Duodenal mucosa (tissue), 2 donors: ENCODE measurements at regions not wholly inside any gene's neighbourhood (a gene's known extent, or its start where the extent isn't known, plus 50 kb on each side); places are given as distances from the start of the nearest gene placed in this dataset.

Experiments
- H3K27ac ChIP-seq: one replicate; pipeline ENCODE4 v1.7.0; 2013; ENCODE audit warnings: low read depth, low read length
- H3K27me3 ChIP-seq, 2 donors: one replicate each; pipeline ENCODE4 v1.7.0; 2013; ENCODE audit warnings: low read length in 2 of 2, control low read depth in 1 of 2; ENCODE audit not compliant: insufficient read depth in 2 of 2, control insufficient read depth in 1 of 2
- H3K36me3 ChIP-seq, 2 donors: one replicate each; pipeline ENCODE4 v1.7.0; 2013; ENCODE audit warnings: low read length in 2 of 2, control low read depth in 1 of 2; ENCODE audit not compliant: insufficient read depth in 2 of 2, control insufficient read depth in 1 of 2
- H3K4me1 ChIP-seq, 2 donors: one replicate each; pipeline ENCODE4 v1.7.0; 2013; ENCODE audit warnings: low read length in 2 of 2, control low read depth in 1 of 2; ENCODE audit not compliant: insufficient read depth in 2 of 2, control insufficient read depth in 1 of 2
- H3K4me3 ChIP-seq, 2 donors: one replicate each; pipeline ENCODE4 v1.7.0; 2013; ENCODE audit warnings: low read length in 2 of 2, low read depth in 1 of 2
- H3K9ac ChIP-seq, 2 donors: one replicate each; pipeline ENCODE4 v1.7.0; 2013; ENCODE audit warnings: low read length in 2 of 2, low read depth in 1 of 2
- H3K9me3 ChIP-seq, 2 donors: one replicate each; pipeline ENCODE4 v1.7.0; 2013; ENCODE audit warnings: low read length in 2 of 2, control low read depth in 1 of 2; ENCODE audit not compliant: control insufficient read depth in 1 of 2

DNA sequence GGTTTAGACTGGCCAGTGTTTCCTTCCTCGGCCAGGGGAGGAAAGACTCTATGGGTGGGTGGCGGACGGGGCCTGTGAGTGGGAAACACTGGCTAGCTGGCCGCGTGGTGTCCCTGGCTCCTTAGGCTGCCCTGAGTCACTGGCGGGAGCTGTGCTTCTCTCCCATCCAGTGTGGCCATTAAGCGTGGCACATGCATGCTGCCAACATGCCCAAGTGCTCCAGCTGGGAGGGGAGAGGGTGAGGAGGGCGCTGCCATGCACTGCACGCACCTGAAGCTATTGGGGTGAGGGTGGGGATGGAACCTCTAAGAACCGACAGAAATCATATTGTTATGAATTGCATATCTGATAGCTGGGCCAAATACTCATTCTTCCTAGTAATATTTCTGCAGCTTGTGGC lies 270.8 kb downstream of the CALCRL start:
- no peak overlapping the region for H3K27ac ChIP-seq
- H3K9ac ChIP-seq = no peak overlapping the region
- no peaks in the 10 kb centered on the region for H3K4me1 ChIP-seq
- H3K9me3 ChIP-seq = no peaks in the 10 kb centered on the region
- H3K4me3 ChIP-seq = no peak overlapping the region
- H3K27me3 ChIP-seq = no peaks in the 10 kb centered on the region
- H3K36me3 ChIP-seq = no peaks in the 10 kb centered on the region

DNA sequence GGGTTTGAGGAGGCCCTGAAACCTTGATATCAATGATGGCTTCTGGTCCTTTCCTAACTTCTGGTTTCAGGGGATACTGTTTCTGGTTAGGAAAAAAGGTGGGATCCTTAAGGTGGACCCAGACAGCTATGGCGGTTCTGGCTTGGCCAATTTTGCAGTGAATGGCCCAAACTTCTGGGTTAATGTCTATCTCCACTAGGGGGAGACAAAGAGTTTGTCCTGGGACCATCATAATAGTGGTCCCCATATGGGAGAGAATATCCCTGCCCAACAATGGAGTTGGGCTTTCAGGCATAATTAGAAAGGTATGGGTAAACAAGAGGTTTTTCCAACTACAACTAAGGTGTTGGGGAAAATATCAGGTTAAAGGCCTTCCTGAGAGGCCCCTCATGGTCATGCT lies 273.5 kb downstream of the CALCRL start:
- Histone ChIP-seq H3K9ac (no peak overlapping the region), H3K27ac (no peak overlapping the region), H3K36me3 (no peaks in the 10 kb centered on the region), H3K4me3 (no peak overlapping the region), H3K4me1 (no peaks in the 10 kb centered on the region), H3K9me3 (no peaks in the 10 kb centered on the region), H3K27me3 (no peaks in the 10 kb centered on the region)

GRCh38 chr2:187171318-187171717 lies 276.7 kb downstream of the CALCRL start:
- H3K9ac ChIP-seq = no peak overlapping the region
- H3K27ac ChIP-seq = no peak overlapping the region
- no peak overlapping the region for H3K4me3 ChIP-seq
- no peaks in the 10 kb centered on the region for H3K9me3 ChIP-seq
- peaks cover 0 to 5% of the 10 kb centered on the region in 2 donors for H3K4me1 ChIP-seq
- no peaks in the 10 kb centered on the region for H3K36me3 ChIP-seq
- no peaks in the 10 kb centered on the region for H3K27me3 ChIP-seq

GRCh38 chr2:187169864-187170263 lies 278.2 kb downstream of the CALCRL start:
- Histone ChIP-seq H3K27me3 (no peaks in the 10 kb centered on the region), H3K36me3 (no peaks in the 10 kb centered on the region), H3K4me3 (no peak overlapping the region), H3K4me1 (peaks cover 0 to 5% of the 10 kb centered on the region in 2 donors), H3K9me3 (no peaks in the 10 kb centered on the region), H3K9ac (no peak overlapping the region), H3K27ac (no peak overlapping the region)

DNA sequence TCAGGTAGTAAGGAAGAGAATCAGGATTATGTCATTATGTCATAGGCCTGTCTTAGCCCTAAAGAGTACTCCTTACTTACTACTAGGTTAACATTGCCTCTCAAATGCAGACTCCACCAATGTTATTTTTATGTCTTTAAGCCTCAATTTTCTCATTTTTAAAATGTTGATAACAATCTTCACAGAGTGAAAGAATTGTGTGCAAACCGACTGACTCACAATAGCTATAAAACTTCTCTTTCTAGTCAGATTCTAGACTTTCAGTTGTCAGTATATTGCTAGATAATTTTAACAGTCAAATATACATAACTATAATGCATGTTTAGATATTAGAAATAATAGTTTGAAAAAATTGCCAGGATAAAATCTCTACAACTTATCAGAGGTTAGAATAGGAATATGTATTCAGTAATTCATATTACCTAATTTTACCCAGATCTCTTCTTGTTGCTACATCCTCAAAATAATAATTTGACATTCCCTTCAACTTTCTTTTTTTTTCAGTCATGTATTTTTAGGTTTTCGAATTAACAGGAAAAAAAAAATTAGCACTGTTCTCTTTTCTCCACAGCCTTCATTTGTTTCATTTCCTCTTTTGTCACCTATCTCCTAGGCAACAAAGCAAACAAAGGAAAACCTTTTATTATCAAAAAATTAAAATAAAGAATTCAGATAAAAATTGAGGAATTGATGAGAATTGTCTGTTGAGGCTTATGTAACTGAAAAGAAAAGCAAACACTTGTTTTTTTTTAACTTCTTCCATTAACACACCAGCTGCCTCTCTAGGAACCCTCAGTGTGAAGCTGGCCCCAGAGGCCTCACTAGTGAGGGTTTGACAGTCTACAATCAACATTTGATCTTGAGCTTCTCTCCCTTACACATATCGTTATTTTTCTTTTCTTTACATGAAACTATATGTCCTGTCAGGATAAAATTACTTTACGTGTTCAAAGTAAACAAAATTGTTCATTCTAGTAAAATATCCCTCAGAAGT lies 279.0 kb downstream of the CALCRL start:
- no peak overlapping the region for H3K27ac ChIP-seq
- no peaks in the 10 kb centered on the region for H3K27me3 ChIP-seq
- H3K4me3 ChIP-seq = no peak overlapping the region
- no peaks in the 10 kb centered on the region for H3K36me3 ChIP-seq
- H3K9ac ChIP-seq = no peak overlapping the region
- H3K4me1 ChIP-seq = peaks cover 0 to 5% of the 10 kb centered on the region in 2 donors
- no peaks in the 10 kb centered on the region for H3K9me3 ChIP-seq

GRCh38 chr2:187167491-187167890 lies 280.6 kb downstream of the CALCRL start:
- no peak overlapping the region for H3K9ac ChIP-seq
- no peak overlapping the region for H3K4me3 ChIP-seq
- no peak overlapping the region for H3K27ac ChIP-seq
- no peaks in the 10 kb centered on the region for H3K27me3 ChIP-seq
- H3K4me1 ChIP-seq = peaks cover 0 to 5% of the 10 kb centered on the region in 2 donors
- no peaks in the 10 kb centered on the region for H3K36me3 ChIP-seq
- no peaks in the 10 kb centered on the region for H3K9me3 ChIP-seq

- H3K27me3 ChIP-seq = no peaks in the 10 kb centered on the region
- no peak overlapping the region for H3K27ac ChIP-seq
- no peak overlapping the region for H3K9ac ChIP-seq
- peaks cover 0 to 5% of the 10 kb centered on the region in 2 donors for H3K4me1 ChIP-seq
- no peaks in the 10 kb centered on the region for H3K36me3 ChIP-seq
- no peaks in the 10 kb centered on the region for H3K9me3 ChIP-seq
- no peak overlapping the region for H3K4me3 ChIP-seq
These were observed 282.0 kb downstream of the CALCRL start for GRCh38 chr2:187165936-187166610.

DNA sequence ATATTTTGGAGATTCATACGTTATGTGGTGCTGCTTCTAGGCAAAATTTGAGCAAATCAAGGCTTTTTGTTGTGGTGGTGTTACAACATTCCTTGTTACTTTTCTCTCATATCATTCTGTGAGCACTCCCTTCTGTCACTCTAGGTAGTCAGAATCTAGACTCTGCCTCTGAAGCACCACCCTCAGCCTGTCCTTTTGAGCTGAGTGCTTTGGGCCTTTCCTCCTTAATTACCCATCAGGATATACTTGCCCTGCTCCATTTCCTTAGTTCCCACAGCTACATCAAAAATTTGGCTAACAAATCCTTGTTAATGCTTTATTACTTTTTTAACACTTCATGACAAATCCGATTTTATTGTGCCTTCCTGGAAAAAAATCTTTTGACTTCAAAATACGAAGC lies 289.6 kb downstream of the CALCRL start:
- Histone ChIP-seq H3K27ac (no peak overlapping the region), H3K36me3 (no peaks in the 10 kb centered on the region), H3K4me1 (no peaks in the 10 kb centered on the region), H3K9me3 (peaks cover 4 to 11% of the 10 kb centered on the region in 2 donors), H3K4me3 (no peak overlapping the region), H3K9ac (no peak overlapping the region), H3K27me3 (no peaks in the 10 kb centered on the region)

DNA sequence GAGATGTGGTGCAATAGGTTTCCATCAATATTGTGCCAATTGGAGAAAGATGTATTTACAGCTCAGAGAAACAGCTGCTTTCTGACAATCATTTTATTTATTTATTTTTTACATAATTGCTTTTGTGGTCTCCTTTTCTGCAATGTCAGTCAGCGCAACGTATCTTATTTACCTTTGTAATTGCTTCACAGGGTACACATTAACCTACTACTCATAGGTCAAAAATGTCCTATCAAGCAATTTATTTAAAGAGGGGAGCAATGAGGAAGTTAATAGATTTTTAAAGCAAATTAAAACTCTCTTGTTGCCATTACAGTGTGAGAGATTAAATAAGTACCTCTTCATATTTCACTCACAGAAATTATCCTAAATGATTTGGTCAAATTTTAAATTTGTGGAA lies 291.0 kb downstream of the CALCRL start:
- H3K9me3 ChIP-seq = peaks cover 4 to 11% of the 10 kb centered on the region in 2 donors
- H3K27ac ChIP-seq = no peak overlapping the region
- no peaks in the 10 kb centered on the region for H3K36me3 ChIP-seq
- H3K4me1 ChIP-seq = no peaks in the 10 kb centered on the region
- H3K27me3 ChIP-seq = no peaks in the 10 kb centered on the region
- no peak overlapping the region for H3K4me3 ChIP-seq
- no peak overlapping the region for H3K9ac ChIP-seq

GRCh38 chr2:187155476-187155875 lies 292.6 kb downstream of the CALCRL start:
- H3K27me3 ChIP-seq = no peaks in the 10 kb centered on the region
- no peak overlapping the region for H3K9ac ChIP-seq
- H3K4me1 ChIP-seq = no peaks in the 10 kb centered on the region
- no peak overlapping the region for H3K27ac ChIP-seq
- H3K9me3 ChIP-seq = peaks cover 4 to 11% of the 10 kb centered on the region in 2 donors
- H3K36me3 ChIP-seq = no peaks in the 10 kb centered on the region
- H3K4me3 ChIP-seq = no peak overlapping the region
